ENCODE measurements at regions not wholly inside any gene's neighbourhood (a gene's known extent, or its start where the extent isn't known, plus 50 kb on each side); places are given as distances from the start of the nearest gene placed in this dataset.

DNA sequence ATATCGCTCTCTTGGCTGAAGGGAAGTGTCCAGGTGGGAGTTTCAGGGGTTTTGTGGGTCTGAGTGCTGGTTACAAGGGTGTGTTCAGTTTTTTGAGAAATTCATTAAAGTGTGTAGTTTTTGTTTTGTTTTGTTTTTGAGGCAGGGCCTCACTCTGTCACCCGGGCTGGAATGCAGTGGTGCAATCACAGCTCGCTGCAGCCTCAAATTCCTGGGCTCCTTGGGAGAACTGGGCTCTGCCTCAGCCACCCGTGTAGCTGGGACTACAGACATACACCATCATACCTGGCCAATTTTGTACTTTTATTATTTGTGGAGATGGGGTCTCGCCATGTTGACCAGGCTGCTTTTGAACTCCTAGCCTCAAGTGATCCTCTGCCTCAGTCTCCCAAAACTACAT, 51.2 kb upstream of the RALGAPA2 start:
- no peaks in the 10 kb centered on the region for H3K27me3 ChIP-seq (ENCODE audit: insufficient read depth, low read depth)
- TF ChIP-seq, protein P1, sequence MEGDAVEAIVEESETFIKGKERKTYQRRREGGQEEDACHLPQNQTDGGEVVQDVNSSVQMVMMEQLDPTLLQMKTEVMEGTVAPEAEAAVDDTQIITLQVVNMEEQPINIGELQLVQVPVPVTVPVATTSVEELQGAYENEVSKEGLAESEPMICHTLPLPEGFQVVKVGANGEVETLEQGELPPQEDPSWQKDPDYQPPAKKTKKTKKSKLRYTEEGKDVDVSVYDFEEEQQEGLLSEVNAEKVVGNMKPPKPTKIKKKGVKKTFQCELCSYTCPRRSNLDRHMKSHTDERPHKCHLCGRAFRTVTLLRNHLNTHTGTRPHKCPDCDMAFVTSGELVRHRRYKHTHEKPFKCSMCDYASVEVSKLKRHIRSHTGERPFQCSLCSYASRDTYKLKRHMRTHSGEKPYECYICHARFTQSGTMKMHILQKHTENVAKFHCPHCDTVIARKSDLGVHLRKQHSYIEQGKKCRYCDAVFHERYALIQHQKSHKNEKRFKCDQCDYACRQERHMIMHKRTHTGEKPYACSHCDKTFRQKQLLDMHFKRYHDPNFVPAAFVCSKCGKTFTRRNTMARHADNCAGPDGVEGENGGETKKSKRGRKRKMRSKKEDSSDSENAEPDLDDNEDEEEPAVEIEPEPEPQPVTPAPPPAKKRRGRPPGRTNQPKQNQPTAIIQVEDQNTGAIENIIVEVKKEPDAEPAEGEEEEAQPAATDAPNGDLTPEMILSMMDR (conservative IDR thresholded peaks at IDR 0.05; ENCODE audit: low read depth, low read length) = no peak
- no peaks in the 10 kb centered on the region for H4K20me1 ChIP-seq (ENCODE audit: insufficient read depth)
- no peaks in the 10 kb centered on the region for H3K79me2 ChIP-seq (ENCODE audit: insufficient read depth, low read depth)
- no peak overlapping the region for H3K9ac ChIP-seq
- H3K4me3 ChIP-seq (IDR thresholded peaks at IDR 0.05; ENCODE audit: insufficient read depth, low read depth, low read length) = no peak overlapping the region
- no peak overlapping the region for H3K27ac ChIP-seq
- H3K36me3 ChIP-seq (ENCODE audit: insufficient read depth) = no peaks in the 10 kb centered on the region
- H3K4me2 ChIP-seq = no peak overlapping the region
- no peak overlapping the region for H2AFZ ChIP-seq (ENCODE audit: low read depth)
- no peaks in the 10 kb centered on the region for H3K4me1 ChIP-seq (ENCODE audit: low read depth, poor library complexity, severe bottlenecking)
